Sigmoid colon (tissue), 4 donors: ENCODE measurements at regions not wholly inside any gene's neighbourhood (a gene's known extent, or its start where the extent isn't known, plus 50 kb on each side); places are given as distances from the start of the nearest gene placed in this dataset.

Source experiments
- POLR2A ChIP-seq, 2 donors: fragments of 450-650 bp; IDR thresholded peaks; one replicate each; pipeline ENCODE4 v1.6.1; 2016; ENCODE audit warnings: antibody characterized with exemption in 2 of 2, mild to moderate bottlenecking in 2 of 2, moderate library complexity in 2 of 2
- POLR2AphosphoS5 ChIP-seq, 4 donors: sonication (generic); formaldehyde crosslinking; IDR thresholded peaks; one replicate each; pipeline ENCODE4 v1.6.1; 2017; ENCODE audit warnings: antibody characterized with exemption in 4 of 4
- TF ChIP-seq, protein P1 (sequence below), 4 experiments: fragments of 450-650 bp in 3 of 4; fragments of 200-600 bp in 1 of 4; IDR thresholded peaks; one replicate each; pipeline ENCODE4 v1.5.1; 2016 to 2019; ENCODE audit warnings: antibody characterized with exemption in 4 of 4, mild to moderate bottlenecking in 3 of 4, moderate library complexity in 2 of 4

DNA sequence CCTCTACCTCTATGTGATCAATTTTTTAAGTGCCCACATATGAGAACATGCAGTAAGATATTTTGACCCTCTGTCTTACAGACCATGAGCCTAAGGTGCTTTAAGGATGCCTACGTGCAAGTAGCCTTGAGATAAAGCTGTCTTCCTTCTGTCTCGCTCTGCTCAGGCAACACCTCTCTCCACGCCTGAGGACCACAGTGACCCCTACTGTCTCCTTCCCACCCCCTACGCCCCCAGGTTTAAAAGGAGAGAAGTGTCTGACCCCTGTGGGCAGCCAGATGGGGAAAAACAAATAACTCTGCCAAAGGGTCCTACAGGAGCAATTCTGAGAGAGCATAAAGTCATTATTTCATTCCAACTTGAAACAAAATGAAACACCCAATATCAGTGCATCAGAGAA is 286.4 kb upstream of the TMEM132C start:
- TF ChIP-seq, protein P1, sequence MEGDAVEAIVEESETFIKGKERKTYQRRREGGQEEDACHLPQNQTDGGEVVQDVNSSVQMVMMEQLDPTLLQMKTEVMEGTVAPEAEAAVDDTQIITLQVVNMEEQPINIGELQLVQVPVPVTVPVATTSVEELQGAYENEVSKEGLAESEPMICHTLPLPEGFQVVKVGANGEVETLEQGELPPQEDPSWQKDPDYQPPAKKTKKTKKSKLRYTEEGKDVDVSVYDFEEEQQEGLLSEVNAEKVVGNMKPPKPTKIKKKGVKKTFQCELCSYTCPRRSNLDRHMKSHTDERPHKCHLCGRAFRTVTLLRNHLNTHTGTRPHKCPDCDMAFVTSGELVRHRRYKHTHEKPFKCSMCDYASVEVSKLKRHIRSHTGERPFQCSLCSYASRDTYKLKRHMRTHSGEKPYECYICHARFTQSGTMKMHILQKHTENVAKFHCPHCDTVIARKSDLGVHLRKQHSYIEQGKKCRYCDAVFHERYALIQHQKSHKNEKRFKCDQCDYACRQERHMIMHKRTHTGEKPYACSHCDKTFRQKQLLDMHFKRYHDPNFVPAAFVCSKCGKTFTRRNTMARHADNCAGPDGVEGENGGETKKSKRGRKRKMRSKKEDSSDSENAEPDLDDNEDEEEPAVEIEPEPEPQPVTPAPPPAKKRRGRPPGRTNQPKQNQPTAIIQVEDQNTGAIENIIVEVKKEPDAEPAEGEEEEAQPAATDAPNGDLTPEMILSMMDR (IDR thresholded peaks at IDR 0.05): no peak
- TF ChIP-seq POLR2A (IDR thresholded peaks at IDR 0.05) (no peak), POLR2AphosphoS5 (IDR thresholded peaks at IDR 0.05) (no peak)
